Mesodermal cell (in vitro differentiated cells): ENCODE measurements at regions not wholly inside any gene's neighbourhood (a gene's known extent, or its start where the extent isn't known, plus 50 kb on each side); places are given as distances from the start of the nearest gene placed in this dataset.

Experiments used
- H3K27ac ChIP-seq: 2 replicates; pipeline ENCODE4 v1.7.0; 2013; ENCODE audit warnings: mild to moderate bottlenecking, low read depth, low read length, moderate library complexity; ENCODE audit not compliant: severe bottlenecking
- H3K36me3 ChIP-seq: 2 replicates; pipeline ENCODE4 v1.7.1; 2013; ENCODE audit warnings: mild to moderate bottlenecking, low read length, moderate library complexity; ENCODE audit not compliant: control insufficient read depth, insufficient read depth
- H3K4me1 ChIP-seq: one replicate; pipeline ENCODE4 v1.7.1; 2013; ENCODE audit warnings: mild to moderate bottlenecking, low read length; ENCODE audit not compliant: insufficient read depth, control insufficient read depth, poor library complexity, severe bottlenecking
- H3K4me3 ChIP-seq: 2 replicates; pipeline ENCODE4 v1.7.0; 2013; ENCODE audit warnings: low read length, control low read depth, mild to moderate bottlenecking; ENCODE audit not compliant: insufficient read depth, poor library complexity, severe bottlenecking; ENCODE audit errors: extremely low read depth
- H3K9me3 ChIP-seq: 2 replicates; pipeline ENCODE4 v1.7.1; 2013; ENCODE audit warnings: mild to moderate bottlenecking, low read length, moderate library complexity; ENCODE audit not compliant: control insufficient read depth
- WGBS, 2 experiments: methylation state at CpG; one replicate each; pipeline ENCODE4 v1.1.5; 2013; ENCODE audit warnings: missing lambda C conversion rate in 2 of 2; ENCODE audit not compliant: insufficient coverage in 2 of 2; 5-methylcytosine and 5-hydroxymethylcytosine counted together

- 90 to 92% methylated on average over 7 to 8 of the region's 11 CpGs for WGBS, 2 experiments
- Histone ChIP-seq H3K36me3 (no peaks in the 10 kb centered on the region), H3K4me1 (no peaks in the 10 kb centered on the region), H3K4me3 (no peak overlapping the region), H3K9me3 (no peaks in the 10 kb centered on the region), H3K27ac (no peak overlapping the region)
These were observed 166.9 kb upstream of the GPR12 start for GRCh38 chr13:26927511-26927910.

- no peaks in the 10 kb centered on the region for H3K36me3 ChIP-seq
- H3K9me3 ChIP-seq = no peaks in the 10 kb centered on the region
- H3K4me3 ChIP-seq = no peak overlapping the region
- no peak overlapping the region for H3K27ac ChIP-seq
- 91 to 93% methylated on average over 6 to 7 of the region's 7 CpGs for WGBS, 2 experiments
- no peaks in the 10 kb centered on the region for H3K4me1 ChIP-seq
These were observed 165.8 kb upstream of the GPR12 start for GRCh38 chr13:26926371-26926770.

- H3K36me3 ChIP-seq = no peaks in the 10 kb centered on the region
- no peaks in the 10 kb centered on the region for H3K4me1 ChIP-seq
- WGBS, 2 experiments = 75 to 81% methylated on average over 5 to 6 of the region's 7 CpGs
- H3K9me3 ChIP-seq = no peaks in the 10 kb centered on the region
- H3K4me3 ChIP-seq = no peak overlapping the region
- H3K27ac ChIP-seq = no peak overlapping the region
These were observed 163.4 kb upstream of the GPR12 start for GRCh38 chr13:26923824-26924605.

GRCh38 chr13:26921918-26922317 lies 161.3 kb upstream of the GPR12 start:
- WGBS, 2 experiments = 100% methylated on average over 1 to 2 of the region's 7 CpGs
- Histone ChIP-seq H3K27ac (no peak overlapping the region), H3K9me3 (no peaks in the 10 kb centered on the region), H3K36me3 (no peaks in the 10 kb centered on the region), H3K4me1 (no peaks in the 10 kb centered on the region), H3K4me3 (no peak overlapping the region)

GRCh38 chr13:26920614-26921355 lies 160.2 kb upstream of the GPR12 start:
- H3K36me3 ChIP-seq = no peaks in the 10 kb centered on the region
- WGBS, 2 experiments = 82 to 91% methylated on average over 13 to 14 of the region's 14 CpGs
- no peak overlapping the region for H3K4me3 ChIP-seq
- H3K4me1 ChIP-seq = no peaks in the 10 kb centered on the region
- no peaks in the 10 kb centered on the region for H3K9me3 ChIP-seq
- no peak overlapping the region for H3K27ac ChIP-seq

GRCh38 chr13:26919732-26920131 lies 159.1 kb upstream of the GPR12 start:
- Histone ChIP-seq H3K27ac (no peak overlapping the region), H3K9me3 (no peaks in the 10 kb centered on the region), H3K4me3 (no peak overlapping the region), H3K4me1 (peaks cover 3% of the 10 kb centered on the region), H3K36me3 (no peaks in the 10 kb centered on the region)
- 93% methylated on average over 2 of the region's 2 CpGs; no CpG with 5 or more reads in 1 of the 2 experiments for WGBS, 2 experiments

- H3K4me3 ChIP-seq = no peak overlapping the region
- H3K27ac ChIP-seq = no peak overlapping the region
- no peaks in the 10 kb centered on the region for H3K36me3 ChIP-seq
- peaks cover 6% of the 10 kb centered on the region for H3K4me1 ChIP-seq
- 88 to 97% methylated on average over 7 of the region's 7 CpGs for WGBS, 2 experiments
- no peaks in the 10 kb centered on the region for H3K9me3 ChIP-seq
These were observed 158.7 kb upstream of the GPR12 start for GRCh38 chr13:26919311-26919710.

GRCh38 chr13:26914624-26915023 lies 154.0 kb upstream of the GPR12 start:
- Histone ChIP-seq H3K4me1 (peaks cover 6% of the 10 kb centered on the region), H3K36me3 (no peaks in the 10 kb centered on the region), H3K4me3 (no peak overlapping the region), H3K9me3 (no peaks in the 10 kb centered on the region), H3K27ac (no peak overlapping the region)
- WGBS, 2 experiments = 86 to 96% methylated on average over 6 of the region's 7 CpGs

- WGBS, 2 experiments = no CpG with 5 or more reads among the region's 3 CpGs
These were observed 153.6 kb upstream of the GPR12 start for GRCh38 chr13:26914148-26914547.

GRCh38 chr13:26910754-26911465 lies 150.3 kb upstream of the GPR12 start:
- H3K36me3 ChIP-seq = no peaks in the 10 kb centered on the region
- H3K9me3 ChIP-seq = no peaks in the 10 kb centered on the region
- H3K4me3 ChIP-seq = no peak overlapping the region
- no peak overlapping the region for H3K27ac ChIP-seq
- H3K4me1 ChIP-seq = peaks cover 6% of the 10 kb centered on the region
- WGBS, 2 experiments = 87% methylated on average over 11 of the region's 13 CpGs

More at GRCh38 chr13:26914148-26914547, 153.6 kb upstream of the GPR12 start:
- Histone ChIP-seq H3K9me3 (no peaks in the 10 kb centered on the region), H3K4me1 (peaks cover 6% of the 10 kb centered on the region), H3K27ac (no peak overlapping the region), H3K36me3 (no peaks in the 10 kb centered on the region), H3K4me3 (no peak overlapping the region)
